Ovary (tissue), 7 donors: ENCODE measurements at regions not wholly inside any gene's neighbourhood (a gene's known extent, or its start where the extent isn't known, plus 50 kb on each side); places are given as distances from the start of the nearest gene placed in this dataset.

Experiments
- DNase-seq, 5 donors: peaks; one replicate each; pipeline ENCODE4 v3.0.0-alpha.2; 2019 to 2020
- H3K27ac ChIP-seq, 2 donors: fragments of 200-600 bp; one replicate each; pipeline versions ENCODE4 v1.5.1 to v1.8.0; 2019 to 2022
- H3K27me3 ChIP-seq: fragments of 200-600 bp; one replicate; pipeline ENCODE4 v1.8.0; 2022
- H3K36me3 ChIP-seq: fragments of 200-600 bp; sonication (generic); one replicate; pipeline ENCODE4 v1.5.1; 2019
- H3K4me1 ChIP-seq: one replicate; pipeline ENCODE4 v1.8.1; 2013; ENCODE audit warnings: mild to moderate bottlenecking, moderate library complexity; ENCODE audit not compliant: insufficient read depth
- H3K4me3 ChIP-seq: fragments of 200-600 bp; sonication (generic); one replicate; pipeline ENCODE4 v1.5.1; 2017
- H3K9me3 ChIP-seq, 2 donors: fragments of 200-600 bp in 1 of 2; sonication (generic) in 1 of 2; one replicate each; pipeline versions ENCODE4 v1.5.1 to v1.8.1; 2013 to 2019; ENCODE audit warnings: mild to moderate bottlenecking in 1 of 2, moderate library complexity in 1 of 2
- EP300 ChIP-seq: sonication (generic); formaldehyde crosslinking; IDR thresholded peaks from one replicate; pipeline ENCODE4 v1.6.1; 2017; ENCODE audit warnings: antibody characterized with exemption
- POLR2A ChIP-seq: fragments of 450-650 bp; IDR thresholded peaks from one replicate; pipeline ENCODE4 v1.6.1; 2017; ENCODE audit warnings: antibody characterized with exemption, mild to moderate bottlenecking, moderate library complexity
- WGBS, 3 donors: extraction: QIAGEN DNeasy Blood & Tissue Kit in 1 of 3; methylation state at CpG; one replicate each; pipeline versions ENCODE4 v1.1.5 to v1.1.7; 2013 to 2017; 5-methylcytosine and 5-hydroxymethylcytosine counted together
- intact Hi-C, 4 donors: fragments of 100-400 bp; cut with DNase I; formaldehyde crosslinking; loops; one replicate each; pipeline versions ENCODE4 v1.11.0 to v1.15.1; 2022 to 2023
- TF ChIP-seq, protein P1 (sequence below), 3 donors: fragments of 450-650 bp in 2 of 3; fragments of 200-600 bp in 1 of 3; IDR thresholded peaks; one replicate each; pipeline versions ENCODE4 v1.5.1 to v1.8.0; 2016 to 2022; ENCODE audit warnings: antibody characterized with exemption in 3 of 3, mild to moderate bottlenecking in 1 of 3
- donor health status: DM: no; HTN: no; CAD: no; lungs with moderate emphysema.
- donor health status: DM: no; HTN: no; CAD: no.
- donor health status: Bipolar disorder and iron deficiency.
- donor health status: DM: no; HTN: no; CAD: no.
- donor health status: DM: yes; HTN: yes; CAD: no.

- TF ChIP-seq EP300 (no peak), POLR2A (no peak)
- TF ChIP-seq, protein P1, sequence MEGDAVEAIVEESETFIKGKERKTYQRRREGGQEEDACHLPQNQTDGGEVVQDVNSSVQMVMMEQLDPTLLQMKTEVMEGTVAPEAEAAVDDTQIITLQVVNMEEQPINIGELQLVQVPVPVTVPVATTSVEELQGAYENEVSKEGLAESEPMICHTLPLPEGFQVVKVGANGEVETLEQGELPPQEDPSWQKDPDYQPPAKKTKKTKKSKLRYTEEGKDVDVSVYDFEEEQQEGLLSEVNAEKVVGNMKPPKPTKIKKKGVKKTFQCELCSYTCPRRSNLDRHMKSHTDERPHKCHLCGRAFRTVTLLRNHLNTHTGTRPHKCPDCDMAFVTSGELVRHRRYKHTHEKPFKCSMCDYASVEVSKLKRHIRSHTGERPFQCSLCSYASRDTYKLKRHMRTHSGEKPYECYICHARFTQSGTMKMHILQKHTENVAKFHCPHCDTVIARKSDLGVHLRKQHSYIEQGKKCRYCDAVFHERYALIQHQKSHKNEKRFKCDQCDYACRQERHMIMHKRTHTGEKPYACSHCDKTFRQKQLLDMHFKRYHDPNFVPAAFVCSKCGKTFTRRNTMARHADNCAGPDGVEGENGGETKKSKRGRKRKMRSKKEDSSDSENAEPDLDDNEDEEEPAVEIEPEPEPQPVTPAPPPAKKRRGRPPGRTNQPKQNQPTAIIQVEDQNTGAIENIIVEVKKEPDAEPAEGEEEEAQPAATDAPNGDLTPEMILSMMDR (IDR thresholded peaks at IDR 0.05), result no peak
- no peak overlapping the region for H3K4me3 ChIP-seq
- DNase-seq, result no peak
- H3K9me3 ChIP-seq, result no peaks in the 10 kb centered on the region
- H3K27ac ChIP-seq, result no peak overlapping the region
- intact Hi-C loops, result loop anchor here in 2 of 4 donors (5.0 to 10.0 kb wide), 2 partner anchors 143 to 145 kb away; partner anchors contain the start of gene CIBAR2 (in 2 of the 2)
- no peaks in the 10 kb centered on the region for H3K4me1 ChIP-seq
- 94 to 98% (median 95%) methylated on average over 8 of the region's 8 CpGs for WGBS, 3 donors
- H3K36me3 ChIP-seq, result no peaks in the 10 kb centered on the region
- no peaks in the 10 kb centered on the region for H3K27me3 ChIP-seq
These were observed 145.2 kb upstream of the CIBAR2 start for GRCh38 chr16:85257483-85257882.

- 65 to 79% (median 79%) methylated on average over 12 of the region's 12 CpGs for WGBS, 3 donors
- intact Hi-C loops, result loop anchor here in 2 of 4 donors (5.0 to 10.0 kb wide), 2 partner anchors 143 to 146 kb away; partner anchors contain the start of gene CIBAR2 (in 2 of the 2)
- no peak for DNase-seq
These were observed 145.9 kb upstream of the CIBAR2 start for GRCh38 chr16:85258166-85258565.

DNA sequence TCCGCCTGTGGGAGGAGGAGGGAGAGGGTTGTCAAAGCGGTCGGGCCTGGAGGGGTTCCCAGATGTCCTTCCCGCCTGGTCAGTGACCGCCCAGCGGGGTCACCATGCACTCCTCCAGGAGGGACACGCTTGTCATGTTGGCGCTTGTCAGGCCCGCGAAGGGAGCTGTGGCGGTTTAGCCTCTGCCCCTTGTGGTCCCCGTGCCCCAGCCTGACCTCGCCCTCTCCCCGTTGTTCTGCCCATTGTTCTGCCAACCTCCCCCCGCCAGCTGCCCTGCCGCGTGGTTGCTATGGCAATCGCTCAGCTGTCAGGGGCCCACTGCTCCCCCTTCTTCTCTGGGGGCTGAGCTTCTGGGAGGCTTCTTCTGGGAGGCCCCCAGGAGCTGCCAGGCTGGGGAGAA lies 146.4 kb upstream of the CIBAR2 start:
- TF ChIP-seq, protein P1 (IDR thresholded peaks at IDR 0.05), result no peak
- TF ChIP-seq POLR2A (no peak), EP300 (no peak)
- no peak for DNase-seq
- no peaks in the 10 kb centered on the region for H3K4me1 ChIP-seq
- H3K27ac ChIP-seq, result no peak overlapping the region
- intact Hi-C loops, result loop anchor here in 2 of 4 donors (5.0 to 10.0 kb wide), 2 partner anchors 144 to 146 kb away; partner anchors contain the start of gene CIBAR2 (in 2 of the 2)
- no peak overlapping the region for H3K4me3 ChIP-seq
- WGBS, 3 donors, result 65 to 87% (median 67%) methylated on average over 14 to 18 of the region's 18 CpGs
- H3K27me3 ChIP-seq, result no peaks in the 10 kb centered on the region
- H3K36me3 ChIP-seq, result no peaks in the 10 kb centered on the region
- H3K9me3 ChIP-seq, result no peaks in the 10 kb centered on the region

More at GRCh38 chr16:85258166-85258565, 145.9 kb upstream of the CIBAR2 start:
- Histone ChIP-seq H3K4me1 (no peaks in the 10 kb centered on the region), H3K27me3 (no peaks in the 10 kb centered on the region), H3K27ac (no peak overlapping the region), H3K4me3 (no peak overlapping the region), H3K36me3 (no peaks in the 10 kb centered on the region), H3K9me3 (no peaks in the 10 kb centered on the region)
- no peak for TF ChIP-seq POLR2A
- TF ChIP-seq, protein P1 (IDR thresholded peaks at IDR 0.05), result no peak

DNA sequence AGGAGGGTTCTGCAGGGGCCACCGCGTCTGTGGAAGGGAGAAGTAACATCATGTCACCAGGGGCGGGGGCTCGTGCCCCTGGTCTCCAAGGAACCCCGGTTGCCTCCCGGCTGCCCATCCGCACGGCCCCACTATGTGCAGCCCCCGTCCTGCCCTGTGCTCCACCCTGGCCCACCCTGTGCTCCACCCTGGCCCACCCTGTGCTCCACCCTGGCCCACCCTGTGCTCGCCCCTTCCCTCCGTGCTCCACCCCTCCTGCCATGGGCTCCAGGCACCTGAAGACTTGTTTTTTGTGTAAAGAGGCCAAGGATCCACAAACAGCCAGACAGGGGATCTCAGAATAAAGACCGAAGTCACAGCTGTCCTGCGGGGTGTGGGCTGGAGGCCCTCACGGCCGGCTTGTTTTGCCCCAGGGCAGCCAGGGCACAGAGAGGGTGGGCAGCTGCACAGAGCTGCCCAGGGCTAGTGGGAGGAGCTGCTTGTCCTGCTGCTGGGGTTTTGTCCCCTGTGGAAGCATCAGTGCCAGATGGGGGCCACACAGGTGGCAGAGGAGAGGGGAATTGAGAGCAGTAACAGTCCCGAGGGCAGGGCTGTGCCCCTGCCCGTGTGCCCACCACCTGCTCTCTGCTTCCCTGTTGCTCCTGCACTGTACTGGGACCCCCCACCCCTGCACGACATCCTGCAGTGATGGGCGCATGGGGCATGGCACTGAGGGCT lies 147.0 kb upstream of the CIBAR2 start:
- DNase-seq, result no peak
- WGBS, 3 donors, result 84 to 89% (median 86%) methylated on average over 19 of the region's 19 CpGs
- H3K9me3 ChIP-seq, result no peaks in the 10 kb centered on the region
- H3K4me1 ChIP-seq, result no peaks in the 10 kb centered on the region
- no peak overlapping the region for H3K4me3 ChIP-seq
- intact Hi-C loops, result loop anchor here in 2 of 4 donors (5.0 to 10.0 kb wide), 2 partner anchors 144 to 147 kb away; partner anchors contain the start of gene CIBAR2 (in 2 of the 2)
- H3K27ac ChIP-seq, result no peak overlapping the region
- H3K27me3 ChIP-seq, result no peaks in the 10 kb centered on the region
- H3K36me3 ChIP-seq, result no peaks in the 10 kb centered on the region
- no peak for TF ChIP-seq EP300
- TF ChIP-seq, protein P1 (IDR thresholded peaks at IDR 0.05), result no peak
- no peak for TF ChIP-seq POLR2A
